ENCODE measurements at regions not wholly inside any gene's neighbourhood (a gene's known extent, or its start where the extent isn't known, plus 50 kb on each side); places are given as distances from the start of the nearest gene placed in this dataset.

GRCh38 chr2:172287190-172287589 lies 140.2 kb upstream of the ITGA6 start:
- intact Hi-C loops (cut with DNase I): no loop called here
- no peaks in the 10 kb centered on the region for H3K4me1 ChIP-seq
- no peak for FAIRE-seq
- no peak for ATAC-seq
- no peaks in the 10 kb centered on the region for H3K36me3 ChIP-seq
- DNase-seq: no peak
- no peaks in the 10 kb centered on the region for H3K27me3 ChIP-seq
- TF ChIP-seq CTCF (IDR thresholded peaks at IDR 0.05): no peak
- H3K27ac ChIP-seq: no peak overlapping the region
- H3K9me3 ChIP-seq: no peaks in the 10 kb centered on the region
- no peak overlapping the region for H3K4me3 ChIP-seq

DNA sequence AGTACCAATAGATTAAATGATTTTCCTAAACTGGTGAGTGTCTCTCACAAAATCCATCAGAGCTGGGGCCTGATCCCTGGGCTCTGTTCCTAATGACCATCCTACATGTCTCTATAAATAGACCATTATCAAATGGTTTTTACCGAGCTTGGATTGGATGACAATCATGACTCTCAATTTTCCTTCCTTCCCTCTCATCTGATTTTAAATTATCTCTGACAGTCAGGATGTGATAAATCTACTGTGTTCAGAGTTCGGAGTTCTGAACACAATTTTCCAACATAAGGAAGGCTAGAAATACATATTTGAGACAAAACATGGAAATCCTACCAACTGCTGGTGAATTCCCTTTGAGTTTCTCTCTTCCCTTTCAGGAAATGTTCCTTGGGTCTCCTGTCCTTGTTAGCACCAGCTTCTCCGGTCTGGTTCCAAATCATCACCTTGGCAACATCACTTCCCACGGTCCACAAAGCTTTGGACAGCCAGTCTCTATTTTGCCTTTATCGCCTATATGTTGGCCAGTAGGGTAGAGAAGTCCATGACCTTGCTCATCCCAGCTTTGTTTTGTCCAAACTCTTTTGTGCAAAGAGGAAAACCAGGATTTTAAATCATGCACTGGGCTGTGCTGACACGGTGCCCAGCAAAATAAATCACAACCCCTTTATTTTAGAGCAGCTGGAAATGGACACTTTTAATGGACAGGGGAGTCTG lies 139.6 kb upstream of the ITGA6 start:
- 83 to 84% methylated on average over 6 of the region's 6 CpGs for WGBS, 2 donors
- Histone ChIP-seq H3K36me3 (no peaks in the 10 kb centered on the region), H3K4me3 (no peak overlapping the region), H3K27me3 (no peaks in the 10 kb centered on the region), H3K9me3 (no peaks in the 10 kb centered on the region), H3K4me1 (no peaks in the 10 kb centered on the region), H3K27ac (no peak overlapping the region)
- TF ChIP-seq CTCF (IDR thresholded peaks at IDR 0.05): no peak
- intact Hi-C loops (cut with DNase I): no loop called here
- ATAC-seq: no peak
- no peak for DNase-seq
- FAIRE-seq: no peak

DNA sequence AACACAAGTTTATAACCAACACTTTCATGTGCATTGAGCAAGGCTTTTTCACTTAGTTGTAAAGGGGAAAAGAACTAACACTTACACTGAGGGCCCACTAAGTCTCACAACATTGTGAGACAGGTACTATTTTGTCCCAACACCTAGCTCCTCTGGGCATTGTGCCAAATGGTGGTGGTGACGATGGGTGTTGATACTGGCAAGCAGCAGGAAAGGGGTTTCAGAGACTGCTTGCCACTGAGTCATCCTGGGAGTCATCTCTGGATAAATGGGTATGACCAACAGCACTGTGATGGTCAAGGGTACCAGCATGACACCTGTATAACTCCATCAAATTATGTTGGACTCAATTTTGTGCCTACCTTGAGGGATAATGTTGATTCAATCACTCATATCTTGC lies 138.8 kb upstream of the ITGA6 start:
- Histone ChIP-seq H3K4me1 (no peaks in the 10 kb centered on the region), H3K9me3 (no peaks in the 10 kb centered on the region), H3K27ac (no peak overlapping the region), H3K4me3 (no peak overlapping the region), H3K36me3 (no peaks in the 10 kb centered on the region), H3K27me3 (no peaks in the 10 kb centered on the region)
- ATAC-seq: no peak
- DNase-seq: peak in 1 of 6 donors; percentile 46
- TF ChIP-seq CTCF (IDR thresholded peaks at IDR 0.05): no peak
- intact Hi-C loops (cut with DNase I): no loop called here
- 9 to 22% methylated on average over 1 of the region's 1 CpG for WGBS, 2 donors
- no peak for FAIRE-seq

- Histone ChIP-seq H3K27me3 (no peaks in the 10 kb centered on the region), H3K9me3 (no peaks in the 10 kb centered on the region), H3K4me1 (peaks cover 0 to 13% (median 0%) of the 10 kb centered on the region in 3 donors), H3K27ac (no peak overlapping the region), H3K4me3 (no peak overlapping the region), H3K36me3 (no peaks in the 10 kb centered on the region)
- DNase-seq (peak; percentile 55 to 74 (median 64)), ATAC-seq (peak; percentile 65 to 90 (median 78)), FAIRE-seq (no peak)
- no peak for TF ChIP-seq CTCF (IDR thresholded peaks at IDR 0.05)
- WGBS, 2 donors: 28 to 32% methylated on average over 6 of the region's 6 CpGs
- intact Hi-C loops (cut with DNase I): no loop called here
Measured at GRCh38 chr2:172293952-172294351, 133.4 kb upstream of the ITGA6 start.

DNA sequence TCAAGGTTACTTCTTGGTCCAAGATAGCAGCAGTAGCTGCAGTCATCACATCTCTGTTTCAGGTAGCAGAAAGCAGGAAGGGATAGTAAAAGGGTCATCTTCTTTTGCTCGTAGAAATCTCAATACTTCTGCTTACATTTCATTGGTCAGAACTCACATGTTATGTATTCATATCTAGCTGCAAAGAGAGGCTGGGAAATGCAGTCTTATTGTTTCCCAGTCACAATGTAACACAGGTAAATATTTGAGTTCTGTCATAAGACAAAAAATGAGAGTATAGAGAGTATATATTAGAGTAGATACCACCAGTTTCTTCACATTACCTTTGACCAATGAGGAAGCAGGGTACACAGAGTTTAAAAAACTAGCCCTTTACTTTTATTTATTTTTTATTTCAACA lies 132.4 kb upstream of the ITGA6 start:
- H3K27me3 ChIP-seq: no peaks in the 10 kb centered on the region
- intact Hi-C loops (cut with DNase I): no loop called here
- no peak for DNase-seq

More for the DNA sequence above, 132.4 kb upstream of the ITGA6 start:
- Histone ChIP-seq H3K36me3 (no peaks in the 10 kb centered on the region), H3K27ac (no peak overlapping the region), H3K9me3 (no peaks in the 10 kb centered on the region), H3K4me1 (peaks cover 0 to 14% (median 0%) of the 10 kb centered on the region in 3 donors), H3K4me3 (no peak overlapping the region)
- WGBS, 2 donors: 25 to 28% methylated on average over 1 of the region's 1 CpG
- peak; percentile 27 to 64 (median 54) for ATAC-seq
- no peak for TF ChIP-seq CTCF (IDR thresholded peaks at IDR 0.05)
- FAIRE-seq: no peak
